ENCODE measurements at regions not wholly inside any gene's neighbourhood (a gene's known extent, or its start where the extent isn't known, plus 50 kb on each side); places are given as distances from the start of the nearest gene placed in this dataset.

- DNase-seq (ENCODE audit: low read depth, low spot score) (no peak), ATAC-seq (no peak)
- TF ChIP-seq POLR2AphosphoS5 (IDR thresholded peaks at IDR 0.05; ENCODE audit: low read depth, low read length) (no peak), EZH2 (IDR thresholded peaks at IDR 0.05) (no peak), RAD21 (IDR thresholded peaks at IDR 0.05; ENCODE audit: low read depth) (no peak), REST (IDR thresholded peaks at IDR 0.05; ENCODE audit: low read depth) (no peak), CTCF (IDR thresholded peaks at IDR 0.05 in 2 of 3, conservative IDR thresholded peaks at IDR 0.05 in 1 of 3; ENCODE audit: borderline replicate concordance in 1 of 3, insufficient read depth in 1 of 3, low read depth in 2 of 3, low read length in 2 of 3) (no peak), JUND (IDR thresholded peaks at IDR 0.05) (no peak), SRF (IDR thresholded peaks at IDR 0.05; ENCODE audit: low read depth) (no peak), SIN3A (IDR thresholded peaks at IDR 0.05; ENCODE audit: low read depth) (no peak), ZNF274 (IDR thresholded peaks at IDR 0.05; ENCODE audit: low read depth, low read length) (no peak), ELF1 (IDR thresholded peaks at IDR 0.05; ENCODE audit: borderline replicate concordance, low read depth) (no peak), TCF7L2 (IDR thresholded peaks at IDR 0.05; ENCODE audit: borderline replicate concordance, extremely low read depth, insufficient read depth, insufficient read length) (no peak), ZBTB33 (IDR thresholded peaks at IDR 0.05; ENCODE audit: extremely low read depth, insufficient replicate concordance, low read length) (no peak), CBX3 (IDR thresholded peaks at IDR 0.05; ENCODE audit: low read depth) (no peak), FOSL1 (IDR thresholded peaks at IDR 0.05; ENCODE audit: low read depth) (no peak), ZFX (IDR thresholded peaks at IDR 0.05) (no peak), EZH2phosphoT487 (IDR thresholded peaks at IDR 0.05; ENCODE audit: borderline replicate concordance) (no peak), EGR1 (IDR thresholded peaks at IDR 0.05; ENCODE audit: low read depth) (no peak)
- no TSS peak for BruUV-seq (replicated peaks)
- Histone ChIP-seq H4K20me1 (ENCODE audit: insufficient read depth) (no peaks in the 10 kb centered on the region), H3K9me2 (ENCODE audit: insufficient read depth) (no peaks in the 10 kb centered on the region), H3K4me1 (ENCODE audit: control insufficient read depth in 1 of 2, insufficient read depth in 2 of 2, low read length in 2 of 2) (peaks cover 0 to 4% of the 10 kb centered on the region in 2 experiments; a peak in 1 of 4 replicates), H3K36me3 (ENCODE audit: control insufficient read depth in 1 of 2, insufficient read depth in 2 of 2, low read length in 2 of 2) (no peaks in the 10 kb centered on the region), H3K4me2 (ENCODE audit: low read length) (no peak overlapping the region), H3K27me3 (ENCODE audit: insufficient read depth, low read length) (no peaks in the 10 kb centered on the region), H3K9me3 (ENCODE audit: control insufficient read depth in 1 of 2, insufficient read depth in 1 of 2, low read depth in 1 of 2, low read length in 2 of 2) (no peaks in the 10 kb centered on the region), H3K27ac (ENCODE audit: low read depth, low read length) (no peak overlapping the region), H2AFZ (ENCODE audit: low read depth, low read length, poor library complexity, severe bottlenecking) (no peak overlapping the region), H3K79me2 (ENCODE audit: insufficient read depth, low read length) (no peaks in the 10 kb centered on the region), H3K4me3 (replicated peaks in 1 of 2; ENCODE audit: low read depth in 1 of 2, low read length in 2 of 2) (no peak overlapping the region), H3K9ac (ENCODE audit: low read length) (no peak overlapping the region)
- ChIA-PET POLR2A (no interaction called here), CTCF (no interaction called here), RAD21 (ENCODE audit: low non-redundant PET in 1 of 2, low total read pairs in 2 of 2, uncharacterized antibody in 2 of 2, unreplicated experiment in 2 of 2) (no interaction called here)
- intact Hi-C loops (cut with micrococcal nuclease): no loop called here
These were observed 125.9 kb downstream of the OGFRL1 start for GRCh38 chr6:71414486-71414885.

All from HCT116 (cell line).